Testis (tissue), 2 donors: ENCODE measurements at regions not wholly inside any gene's neighbourhood (a gene's known extent, or its start where the extent isn't known, plus 50 kb on each side); places are given as distances from the start of the nearest gene placed in this dataset.

Source experiments
- POLR2A ChIP-seq: fragments of 450-650 bp; IDR thresholded peaks from one replicate; pipeline ENCODE4 v1.6.1; 2017; ENCODE audit warnings: antibody characterized with exemption, mild to moderate bottlenecking, moderate library complexity
- TF ChIP-seq, protein P1 (sequence below), 3 experiments: fragments of 450-650 bp in 2 of 3; fragments of 200-600 bp in 1 of 3; sonication (generic) in 1 of 3; IDR thresholded peaks; one replicate each; pipeline ENCODE4 v1.5.1; 2016 to 2019; ENCODE audit warnings: antibody characterized with exemption in 3 of 3, mild to moderate bottlenecking in 2 of 3, moderate library complexity in 1 of 3

DNA sequence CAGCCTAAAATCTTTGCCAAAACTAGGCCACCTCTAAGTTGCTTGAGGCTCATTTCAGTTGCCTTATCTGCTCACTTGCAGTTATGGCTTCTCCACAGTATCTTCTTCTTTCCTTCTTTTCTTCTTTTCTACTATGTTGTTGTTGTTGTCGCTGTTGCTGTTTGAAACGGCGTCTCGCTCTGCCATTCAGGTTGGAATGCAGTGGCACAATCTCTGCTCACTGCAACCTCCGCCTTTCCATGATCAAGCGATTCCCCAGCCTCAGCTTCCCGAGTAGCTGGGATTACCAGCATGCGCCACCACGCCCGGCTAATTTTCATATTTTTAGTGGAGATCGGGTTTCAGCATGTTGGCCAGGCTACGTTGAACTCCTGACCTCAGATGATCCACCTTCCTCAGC is 210.8 kb upstream of the NR2F2 start:
- TF ChIP-seq, protein P1, sequence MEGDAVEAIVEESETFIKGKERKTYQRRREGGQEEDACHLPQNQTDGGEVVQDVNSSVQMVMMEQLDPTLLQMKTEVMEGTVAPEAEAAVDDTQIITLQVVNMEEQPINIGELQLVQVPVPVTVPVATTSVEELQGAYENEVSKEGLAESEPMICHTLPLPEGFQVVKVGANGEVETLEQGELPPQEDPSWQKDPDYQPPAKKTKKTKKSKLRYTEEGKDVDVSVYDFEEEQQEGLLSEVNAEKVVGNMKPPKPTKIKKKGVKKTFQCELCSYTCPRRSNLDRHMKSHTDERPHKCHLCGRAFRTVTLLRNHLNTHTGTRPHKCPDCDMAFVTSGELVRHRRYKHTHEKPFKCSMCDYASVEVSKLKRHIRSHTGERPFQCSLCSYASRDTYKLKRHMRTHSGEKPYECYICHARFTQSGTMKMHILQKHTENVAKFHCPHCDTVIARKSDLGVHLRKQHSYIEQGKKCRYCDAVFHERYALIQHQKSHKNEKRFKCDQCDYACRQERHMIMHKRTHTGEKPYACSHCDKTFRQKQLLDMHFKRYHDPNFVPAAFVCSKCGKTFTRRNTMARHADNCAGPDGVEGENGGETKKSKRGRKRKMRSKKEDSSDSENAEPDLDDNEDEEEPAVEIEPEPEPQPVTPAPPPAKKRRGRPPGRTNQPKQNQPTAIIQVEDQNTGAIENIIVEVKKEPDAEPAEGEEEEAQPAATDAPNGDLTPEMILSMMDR (IDR thresholded peaks at IDR 0.05), result no peak
- TF ChIP-seq POLR2A, result no peak
